ENCODE measurements at regions not wholly inside any gene's neighbourhood (a gene's known extent, or its start where the extent isn't known, plus 50 kb on each side); places are given as distances from the start of the nearest gene placed in this dataset.

- intact Hi-C loops (cut with micrococcal nuclease; ENCODE audit: unreplicated experiment): no loop called here
- H3K27ac ChIP-seq (ENCODE audit: low read depth, low read length, poor library complexity, severe bottlenecking): no peak overlapping the region
- BruUV-seq (replicated peaks): no TSS peak
- H2AFZ ChIP-seq (ENCODE audit: low read length): no peak overlapping the region
- H4K20me1 ChIP-seq (ENCODE audit: insufficient read depth, low read length): no peaks in the 10 kb centered on the region
- no peaks in the 10 kb centered on the region for H3K36me3 ChIP-seq (ENCODE audit: insufficient read depth, low read length)
- ChIA-PET POLR2A (no interaction called here), CTCF (ENCODE audit: unreplicated experiment) (no interaction called here)
- TF ChIP-seq CTCF (conservative IDR thresholded peaks at IDR 0.05; ENCODE audit: low read length) (no peak), EZH2phosphoT487 (IDR thresholded peaks at IDR 0.05; ENCODE audit: borderline replicate concordance, low read depth, low read length) (no peak)
- no peaks in the 10 kb centered on the region for H3K4me1 ChIP-seq (ENCODE audit: insufficient read depth, low read length, poor library complexity, severe bottlenecking)
- H3K9me3 ChIP-seq (ENCODE audit: low read length): no peaks in the 10 kb centered on the region
- H3K9me2 ChIP-seq (ENCODE audit: insufficient read depth, low read length): no peaks in the 10 kb centered on the region
- no peak overlapping the region for H3K4me3 ChIP-seq (ENCODE audit: low read depth, low read length, poor library complexity, severe bottlenecking)
- H3K4me2 ChIP-seq (ENCODE audit: low read length): no peak overlapping the region
- DNase-seq (ENCODE audit: low spot score): no peak
- H3K79me2 ChIP-seq (ENCODE audit: insufficient read depth, low read depth, low read length): no peaks in the 10 kb centered on the region
These were observed 356.7 kb downstream of the HRH4 start for GRCh38 chr18:24817150-24817549.

- no TSS peak for BruUV-seq (replicated peaks)
- no peaks in the 10 kb centered on the region for H3K36me3 ChIP-seq (ENCODE audit: insufficient read depth, low read length)
- no peak for DNase-seq (ENCODE audit: low spot score)
- no peaks in the 10 kb centered on the region for H3K4me1 ChIP-seq (ENCODE audit: insufficient read depth, low read length, poor library complexity, severe bottlenecking)
- intact Hi-C loops (cut with micrococcal nuclease; ENCODE audit: unreplicated experiment): no loop called here
- H4K20me1 ChIP-seq (ENCODE audit: insufficient read depth, low read length): no peaks in the 10 kb centered on the region
- no peak overlapping the region for H2AFZ ChIP-seq (ENCODE audit: low read length)
- TF ChIP-seq CTCF (conservative IDR thresholded peaks at IDR 0.05; ENCODE audit: low read length): no peak
- no peak for TF ChIP-seq EZH2phosphoT487 (IDR thresholded peaks at IDR 0.05; ENCODE audit: borderline replicate concordance, low read depth, low read length)
- H3K79me2 ChIP-seq (ENCODE audit: insufficient read depth, low read depth, low read length): no peaks in the 10 kb centered on the region
- H3K9me3 ChIP-seq (ENCODE audit: low read length): no peaks in the 10 kb centered on the region
- H3K27ac ChIP-seq (ENCODE audit: low read depth, low read length, poor library complexity, severe bottlenecking): no peak overlapping the region
- H3K4me2 ChIP-seq (ENCODE audit: low read length): no peak overlapping the region
- POLR2A ChIA-PET: interaction anchor here (0.7 to 1.3 kb wide), 2 partner anchors 22 to 320 kb away, joined by 3 read pairs; no protein-coding TSS in a partner anchor
- no peaks in the 10 kb centered on the region for H3K9me2 ChIP-seq (ENCODE audit: insufficient read depth, low read length)
- H3K4me3 ChIP-seq (ENCODE audit: low read depth, low read length, poor library complexity, severe bottlenecking): no peak overlapping the region
- CTCF ChIA-PET (ENCODE audit: unreplicated experiment): no interaction called here
These were observed 357.3 kb downstream of the HRH4 start for GRCh38 chr18:24817587-24818371.

GRCh38 chr18:24818441-24818840 is 358.0 kb downstream of the HRH4 start:
- no peak overlapping the region for H3K27ac ChIP-seq (ENCODE audit: low read depth, low read length, poor library complexity, severe bottlenecking)
- DNase-seq (ENCODE audit: low spot score): no peak
- intact Hi-C loops (cut with micrococcal nuclease; ENCODE audit: unreplicated experiment): no loop called here
- H3K4me2 ChIP-seq (ENCODE audit: low read length): no peak overlapping the region
- CTCF ChIA-PET (ENCODE audit: unreplicated experiment): no interaction called here
- H3K4me3 ChIP-seq (ENCODE audit: low read depth, low read length, poor library complexity, severe bottlenecking): no peak overlapping the region
- H3K36me3 ChIP-seq (ENCODE audit: insufficient read depth, low read length): no peaks in the 10 kb centered on the region
- POLR2A ChIA-PET: interaction anchor here (1.3 kb wide), 1 partner anchor 21 kb away, joined by 3 read pairs; no protein-coding TSS in a partner anchor
- no peak for TF ChIP-seq EZH2phosphoT487 (IDR thresholded peaks at IDR 0.05; ENCODE audit: borderline replicate concordance, low read depth, low read length)
- TF ChIP-seq CTCF (conservative IDR thresholded peaks at IDR 0.05; ENCODE audit: low read length): no peak
- no TSS peak for BruUV-seq (replicated peaks)
- no peaks in the 10 kb centered on the region for H3K79me2 ChIP-seq (ENCODE audit: insufficient read depth, low read depth, low read length)
- no peaks in the 10 kb centered on the region for H4K20me1 ChIP-seq (ENCODE audit: insufficient read depth, low read length)
- H2AFZ ChIP-seq (ENCODE audit: low read length): no peak overlapping the region
- H3K9me3 ChIP-seq (ENCODE audit: low read length): no peaks in the 10 kb centered on the region
- no peaks in the 10 kb centered on the region for H3K4me1 ChIP-seq (ENCODE audit: insufficient read depth, low read length, poor library complexity, severe bottlenecking)
- H3K9me2 ChIP-seq (ENCODE audit: insufficient read depth, low read length): no peaks in the 10 kb centered on the region

Measured in OCI-LY7 (cell line).